Esophagus squamous epithelium (tissue), 5 donors: ENCODE measurements at regions not wholly inside any gene's neighbourhood (a gene's known extent, or its start where the extent isn't known, plus 50 kb on each side); places are given as distances from the start of the nearest gene placed in this dataset.

ENCODE experiments used
- DNase-seq: peaks from one replicate; lab custom pipeline; 2025; lab: John Stamatoyannopoulos, UW
- H3K27ac ChIP-seq, 4 donors: fragments of 200-600 bp; sonication (generic); one replicate each; pipeline ENCODE4 v1.5.1; 2016 to 2019; ENCODE audit warnings: mild to moderate bottlenecking in 1 of 4
- H3K27me3 ChIP-seq, 4 donors: fragments of 200-600 bp; sonication (generic); 1 replicate in 3 of 4; 2 replicates in 1 of 4; pipeline versions ENCODE4 v1.5.1 to v1.6.0; 2017 to 2021; ENCODE audit warnings: antibody characterized with exemption in 1 of 4
- H3K36me3 ChIP-seq, 3 donors: fragments of 200-600 bp; sonication (generic); one replicate each; pipeline ENCODE4 v1.5.1; 2016 to 2019
- H3K4me1 ChIP-seq, 3 donors: fragments of 200-600 bp; sonication (generic); one replicate each; pipeline ENCODE4 v1.5.1; 2017 to 2019
- H3K4me3 ChIP-seq, 4 donors: fragments of 200-600 bp; sonication (generic); 1 replicate in 3 of 4; 2 replicates in 1 of 4; pipeline ENCODE4 v1.5.1; 2016 to 2019; ENCODE audit warnings: mild to moderate bottlenecking in 2 of 4, moderate library complexity in 1 of 4
- H3K9me3 ChIP-seq, 3 donors: fragments of 200-600 bp; sonication (generic); one replicate each; pipeline ENCODE4 v1.5.1; 2016 to 2019
- CTCF ChIP-seq, 6 experiments: fragments of 450-650 bp in 4 of 6; fragments of 200-600 bp in 2 of 6; sonication (generic) in 2 of 6; IDR thresholded peaks; one replicate each; pipeline ENCODE4 v1.5.1; 2016 to 2019; ENCODE audit warnings: antibody characterized with exemption in 6 of 6, mild to moderate bottlenecking in 4 of 6, moderate library complexity in 4 of 6
- POLR2A ChIP-seq, 4 donors: fragments of 450-650 bp; IDR thresholded peaks; one replicate each; pipeline ENCODE4 v1.6.1; 2017; ENCODE audit warnings: antibody characterized with exemption in 4 of 4, mild to moderate bottlenecking in 4 of 4, moderate library complexity in 3 of 4
- WGBS, 2 donors: methylation state at CpG; one replicate each; pipeline ENCODE4 v1.1.5; 2018; 5-methylcytosine and 5-hydroxymethylcytosine counted together
- intact Hi-C: fragments of 100-400 bp; cut with DNase I; formaldehyde crosslinking; loops from one replicate; pipeline ENCODE4 v1.15.0; 2022
- small RNA-seq, 4 donors: library from RNA; depleted of rRNA; stranded (forward); fragments of <200 nt; gene quantifications; one replicate each; pipeline ENCODE3, GENCODE V24; 2016
- donor health status: DM: yes; HTN: yes; CAD: no.

GRCh38 chr5:121783700-121784099 is 68.0 kb upstream of the FTMT start:
- H3K27me3 ChIP-seq = no peaks in the 10 kb centered on the region

GRCh38 chr5:121793791-121794190 is 57.9 kb upstream of the FTMT start:
- Histone ChIP-seq H3K4me3 (no peak overlapping the region), H3K27me3 (no peaks in the 10 kb centered on the region), H3K9me3 (no peaks in the 10 kb centered on the region), H3K27ac (no peak overlapping the region), H3K4me1 (no peaks in the 10 kb centered on the region), H3K36me3 (no peaks in the 10 kb centered on the region)
- intact Hi-C loops = no loop called here
- TF ChIP-seq POLR2A (IDR thresholded peaks at IDR 0.05) (no peak), CTCF (IDR thresholded peaks at IDR 0.05) (no peak)
- DNase-seq = no peak

More at GRCh38 chr5:121783700-121784099, 68.0 kb upstream of the FTMT start:
- TF ChIP-seq CTCF (IDR thresholded peaks at IDR 0.05) = no peak
- no peak for TF ChIP-seq POLR2A (IDR thresholded peaks at IDR 0.05)
- H3K4me1 ChIP-seq = no peaks in the 10 kb centered on the region
- H3K9me3 ChIP-seq = no peaks in the 10 kb centered on the region
- WGBS, 2 donors = 72 to 85% methylated on average over 3 of the region's 3 CpGs
- intact Hi-C loops = no loop called here
- H3K36me3 ChIP-seq = no peaks in the 10 kb centered on the region
- DNase-seq = no peak
- H3K27ac ChIP-seq = no peak overlapping the region
- H3K4me3 ChIP-seq = no peak overlapping the region

GRCh38 chr5:121795511-121795910 is 56.2 kb upstream of the FTMT start:
- intact Hi-C loops = no loop called here
- WGBS, 2 donors = 35 to 38% methylated on average over 2 of the region's 2 CpGs

DNA sequence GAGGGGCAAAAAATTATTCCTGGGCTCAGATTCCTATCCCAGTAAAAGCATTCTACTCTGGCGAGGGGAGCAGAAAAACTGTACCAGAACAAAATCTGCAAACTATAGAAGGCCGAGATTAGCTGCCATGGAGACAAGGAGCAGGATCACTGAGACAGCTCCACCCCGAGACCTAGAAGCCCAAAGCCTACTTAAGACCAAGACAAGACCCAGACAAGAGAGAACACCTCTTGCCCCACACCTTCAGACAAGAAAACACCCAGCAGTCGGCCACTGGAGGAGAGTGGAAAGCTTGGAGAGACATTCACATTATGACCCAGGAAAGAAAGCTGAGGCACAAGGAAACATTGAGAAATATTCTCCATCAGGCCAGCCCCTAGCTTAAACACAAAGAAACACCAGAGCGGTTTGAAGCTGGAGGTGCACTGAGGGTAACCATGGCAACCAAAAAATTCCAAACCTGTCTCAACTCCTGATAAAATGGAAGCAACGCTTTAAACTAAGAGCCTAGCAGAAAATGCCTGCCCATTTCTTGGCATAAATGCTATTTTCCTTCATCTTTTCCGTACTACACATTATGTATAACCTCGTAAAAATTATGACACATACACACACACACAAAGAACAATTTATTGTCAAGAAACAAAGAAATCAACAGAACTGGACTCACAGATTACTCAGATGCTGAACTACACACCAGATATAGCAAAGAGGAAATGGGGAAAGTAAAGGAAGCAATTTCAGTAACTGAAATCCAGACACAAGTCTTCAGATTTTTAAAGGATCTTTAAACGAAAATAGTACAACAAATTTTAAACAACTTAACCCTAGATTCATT is 53.8 kb upstream of the FTMT start:
- no peak for DNase-seq
- 40 to 51% methylated on average over 9 of the region's 9 CpGs for WGBS, 2 donors
- Histone ChIP-seq H3K9me3 (no peaks in the 10 kb centered on the region), H3K36me3 (no peaks in the 10 kb centered on the region), H3K4me1 (no peaks in the 10 kb centered on the region), H3K27me3 (no peaks in the 10 kb centered on the region), H3K27ac (no peak overlapping the region), H3K4me3 (no peak overlapping the region)
- TF ChIP-seq CTCF (IDR thresholded peaks at IDR 0.05) = no peak
- no peak for TF ChIP-seq POLR2A (IDR thresholded peaks at IDR 0.05)
- intact Hi-C loops = no loop called here

More at GRCh38 chr5:121795511-121795910, 56.2 kb upstream of the FTMT start:
- Histone ChIP-seq H3K36me3 (no peaks in the 10 kb centered on the region), H3K4me3 (no peak overlapping the region), H3K4me1 (no peaks in the 10 kb centered on the region), H3K27ac (no peak overlapping the region), H3K9me3 (no peaks in the 10 kb centered on the region), H3K27me3 (no peaks in the 10 kb centered on the region)
- no peak for DNase-seq
- no peak for TF ChIP-seq CTCF (IDR thresholded peaks at IDR 0.05)
- TF ChIP-seq POLR2A (IDR thresholded peaks at IDR 0.05) = no peak

Small RNAs in the stretch of these regions (small RNA-seq; reads per million reads assigned to genes)
- gene AC010350.1 = 0 reads per million in 4 donors
